GM19397 (cell line): ENCODE measurements at regions not wholly inside any gene's neighbourhood (a gene's known extent, or its start where the extent isn't known, plus 50 kb on each side); places are given as distances from the start of the nearest gene placed in this dataset.
"Not testable (repeated sequence)": the region's sequence is repeated elsewhere in the genome, so short reads cannot be mapped to it uniquely, and the experiment has no call there.

ENCODE experiments used
- ATAC-seq: cut with Tn5 transposase; IDR thresholded peaks from one replicate; pipeline ENCODE4 v1.9.1; 2021; ENCODE audit warnings: mild to moderate bottlenecking, moderate library complexity; ENCODE audit not compliant: unreplicated experiment

DNA sequence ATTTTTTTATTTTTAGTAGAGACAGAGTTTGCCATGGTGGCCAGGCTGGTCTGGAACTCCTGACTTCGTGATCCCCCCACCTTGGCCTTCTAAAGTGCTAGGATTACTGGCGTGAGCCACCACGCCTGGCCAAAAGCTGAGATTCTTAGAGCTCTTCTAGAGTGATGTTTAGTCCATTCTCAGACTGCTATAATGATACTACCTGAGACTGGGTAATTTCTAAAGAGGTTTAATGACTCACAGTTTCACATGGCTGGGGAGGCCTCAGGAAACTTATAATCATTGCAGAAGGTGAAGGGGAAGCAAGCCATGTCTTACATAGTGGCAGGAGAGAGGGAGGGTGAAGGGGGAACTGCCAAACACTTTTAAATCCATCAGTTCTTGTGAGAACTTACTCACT is 1804.9 kb upstream of the LRRTM1 start:
- no peak for ATAC-seq

DNA sequence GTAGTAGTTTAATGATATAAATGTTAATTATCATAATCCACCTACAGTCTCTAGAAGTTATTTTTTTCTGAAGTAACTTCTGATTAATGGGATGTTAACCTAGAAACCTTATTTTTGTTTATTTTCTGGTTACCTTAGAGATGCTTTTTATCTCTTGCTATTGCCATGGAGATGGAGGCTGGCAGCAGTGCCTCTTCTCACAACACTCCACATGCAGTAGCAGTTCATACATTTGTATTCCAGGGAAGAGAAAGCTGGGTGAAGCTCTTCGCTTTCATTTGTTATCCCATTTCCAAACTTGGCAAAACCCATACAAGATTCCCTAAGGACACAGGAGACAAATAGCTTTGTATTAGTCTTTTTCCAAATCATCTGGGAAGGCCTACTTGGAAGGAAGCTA is 1794.1 kb upstream of the LRRTM1 start:
- no peak for ATAC-seq

DNA sequence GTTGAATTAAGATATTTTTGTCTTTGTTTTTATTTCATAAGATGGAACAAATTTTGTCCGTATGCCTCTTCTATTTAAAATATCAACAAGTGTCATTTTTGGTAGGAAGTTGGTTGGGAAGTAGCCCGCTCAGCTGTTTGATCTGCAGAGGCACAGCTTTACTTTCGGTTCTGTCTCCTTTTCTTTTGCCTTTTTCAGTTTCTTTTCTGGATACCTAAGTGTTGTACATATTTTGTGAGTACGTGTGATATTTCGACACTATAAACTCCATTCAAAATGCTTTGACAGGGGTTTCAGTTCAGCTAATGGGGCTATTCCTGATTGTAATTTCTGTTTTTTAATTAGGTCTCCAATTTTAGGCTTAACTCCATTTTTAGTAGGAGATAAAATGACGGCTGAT is 1785.0 kb upstream of the LRRTM1 start:
- no peak for ATAC-seq

DNA sequence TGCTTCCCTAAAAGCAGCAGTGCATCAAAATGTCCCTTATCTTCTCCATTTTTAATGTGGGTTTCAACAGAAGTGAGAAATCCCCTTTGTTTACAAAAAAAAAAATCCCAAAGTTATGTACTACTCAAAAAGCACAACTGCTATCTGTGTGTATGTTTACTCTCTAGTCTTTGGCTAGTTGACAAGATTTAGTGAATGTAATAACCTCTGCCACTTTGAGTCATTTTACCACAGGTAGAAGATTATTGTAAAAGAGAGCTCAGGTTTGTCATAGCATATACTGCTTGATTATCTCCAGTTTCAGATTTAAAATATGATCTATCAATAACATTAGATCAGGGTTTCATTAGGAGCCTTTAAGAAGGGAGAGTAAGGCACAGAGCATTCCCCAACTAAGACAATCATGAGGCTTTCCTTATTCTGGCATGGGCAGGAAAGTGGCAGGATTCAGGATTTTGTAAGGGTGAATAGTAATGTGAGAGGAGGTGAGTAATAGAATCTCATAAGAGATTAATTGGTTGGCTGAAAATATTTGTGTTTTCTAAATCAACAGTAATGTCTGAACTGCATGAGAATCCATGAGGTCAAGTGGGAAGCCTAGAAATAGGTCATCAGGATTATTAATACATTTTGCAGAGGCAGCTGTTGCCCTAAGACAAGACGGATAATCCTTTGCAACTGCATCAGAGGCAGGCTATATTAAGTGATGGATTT is 1780.3 kb upstream of the LRRTM1 start:
- no peak for ATAC-seq

DNA sequence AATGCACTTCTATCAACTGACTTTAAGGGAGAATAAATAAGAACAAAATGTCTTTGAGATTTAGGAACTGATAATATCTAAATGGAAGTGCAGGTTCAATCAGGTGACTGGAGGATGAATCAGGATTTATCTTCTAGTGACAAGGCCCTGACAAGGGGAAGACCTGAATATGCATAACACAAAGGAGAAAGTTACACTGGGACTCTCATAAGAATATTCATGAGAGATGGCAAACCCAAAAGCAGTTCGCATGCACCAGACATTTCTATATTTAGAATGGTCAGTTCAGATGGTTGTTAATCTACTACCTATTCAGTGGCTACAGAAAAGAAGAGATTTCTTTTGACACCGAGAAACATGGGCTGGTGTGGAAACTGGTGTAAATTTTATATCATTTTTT is 1771.3 kb upstream of the LRRTM1 start:
- ATAC-seq: no peak

DNA sequence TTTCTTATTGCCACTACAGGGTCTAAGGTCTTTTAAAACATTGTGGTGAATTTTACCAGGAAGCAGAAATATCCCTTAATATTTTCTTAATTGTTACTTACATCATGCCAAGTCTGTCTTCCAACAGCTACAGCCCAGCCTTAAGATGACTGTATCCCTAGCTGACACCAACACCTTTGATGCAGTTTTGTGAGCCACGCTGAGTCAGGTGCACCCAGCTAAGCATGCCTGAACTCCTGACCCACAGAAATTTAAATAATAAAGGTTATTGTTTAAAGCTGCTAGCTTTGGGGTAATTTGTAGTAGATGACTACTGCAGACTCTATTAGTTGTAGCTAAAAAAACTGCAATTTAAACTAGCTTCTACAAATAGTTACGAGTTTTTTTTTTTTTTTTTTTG is 1757.9 kb upstream of the LRRTM1 start:
- no peak for ATAC-seq

DNA sequence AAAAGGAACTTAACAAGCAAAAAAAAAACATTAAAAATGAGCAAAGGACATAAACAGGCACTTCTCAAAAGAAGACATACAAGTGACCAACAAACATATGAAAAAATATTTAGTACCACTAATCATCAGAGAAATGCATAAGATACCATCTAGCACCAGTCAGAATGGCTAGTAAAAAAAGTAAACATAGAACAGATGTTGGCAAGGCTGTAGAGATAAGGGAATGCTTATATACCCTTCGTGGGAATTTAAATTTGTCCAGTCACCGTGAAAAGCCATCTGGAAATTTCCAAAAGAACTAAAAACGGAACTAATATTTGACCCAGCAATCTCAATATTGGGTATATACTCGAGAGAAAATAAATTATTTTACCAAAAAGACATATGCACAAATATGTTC is 1751.3 kb upstream of the LRRTM1 start:
- ATAC-seq: no peak

DNA sequence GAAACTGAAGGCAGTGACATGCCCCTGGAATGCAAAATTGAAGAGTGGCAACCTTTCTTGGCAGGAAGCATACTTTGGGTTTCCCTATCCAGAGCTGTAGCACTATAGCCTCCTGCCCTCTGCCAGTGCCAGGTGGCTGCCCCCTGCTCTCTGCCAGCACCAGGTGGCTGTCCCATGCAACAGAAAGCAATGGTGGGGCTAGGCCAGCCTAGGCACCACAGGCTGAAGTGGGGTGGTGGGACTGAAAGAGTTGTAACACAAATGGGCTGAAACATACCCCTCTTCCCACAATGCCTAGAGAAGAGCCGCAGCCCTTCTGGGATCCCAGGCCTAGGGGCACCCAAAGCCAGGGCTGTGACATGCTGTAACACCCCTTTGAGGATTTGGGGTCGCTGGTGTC is 1739.3 kb upstream of the LRRTM1 start:
- no peak for ATAC-seq

DNA sequence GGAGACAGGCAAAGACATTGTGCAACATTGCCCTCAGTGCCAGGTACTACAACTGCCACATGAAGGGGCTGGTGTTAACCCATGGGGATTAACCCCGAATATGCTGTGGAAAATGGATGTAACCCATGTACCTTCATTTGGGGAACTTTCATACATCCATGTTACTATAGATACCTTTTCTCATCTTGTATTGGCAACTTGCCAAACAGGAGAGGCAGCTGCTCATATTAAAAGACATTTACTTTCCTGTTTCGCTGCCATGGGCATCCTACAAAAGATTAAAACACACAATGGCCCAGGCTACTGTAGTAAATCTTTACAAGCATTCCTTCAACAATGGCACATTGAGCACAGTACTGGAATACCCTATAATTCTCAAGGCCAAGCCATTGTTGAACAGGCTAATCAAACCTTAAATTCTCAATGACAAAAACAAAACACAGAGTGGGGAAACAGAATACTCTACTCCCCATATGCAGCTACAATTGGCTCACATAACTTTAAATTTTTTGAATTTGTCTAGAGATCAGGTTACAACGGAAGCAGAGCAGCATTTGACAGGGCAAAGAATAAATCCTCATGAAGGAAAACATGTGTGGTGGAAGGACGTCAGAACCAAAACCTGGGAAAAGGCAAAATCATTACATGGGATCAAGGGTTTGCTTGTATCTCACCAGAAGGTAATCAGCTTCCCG is 1723.5 kb upstream of the LRRTM1 start:
- no peak for ATAC-seq

DNA sequence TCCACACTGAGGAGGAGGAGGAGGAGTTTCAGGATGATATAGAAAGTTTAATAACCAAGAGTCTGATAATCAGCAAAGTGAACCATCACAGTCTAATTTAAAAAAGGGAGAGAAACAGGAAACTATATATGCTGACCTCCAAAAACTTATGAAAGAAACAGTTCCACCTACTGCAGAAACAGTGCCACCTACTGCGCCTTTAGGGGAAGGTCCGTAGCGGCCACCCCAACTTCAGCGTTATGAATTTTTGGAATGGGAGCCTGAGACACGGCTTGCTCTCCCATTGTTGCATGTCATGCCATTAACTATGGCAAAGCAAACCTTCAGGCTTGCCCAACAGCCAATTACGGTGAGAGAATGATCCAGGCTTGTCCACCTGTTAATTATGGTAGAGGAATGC is 1719.2 kb upstream of the LRRTM1 start:
- ATAC-seq: no peak

DNA sequence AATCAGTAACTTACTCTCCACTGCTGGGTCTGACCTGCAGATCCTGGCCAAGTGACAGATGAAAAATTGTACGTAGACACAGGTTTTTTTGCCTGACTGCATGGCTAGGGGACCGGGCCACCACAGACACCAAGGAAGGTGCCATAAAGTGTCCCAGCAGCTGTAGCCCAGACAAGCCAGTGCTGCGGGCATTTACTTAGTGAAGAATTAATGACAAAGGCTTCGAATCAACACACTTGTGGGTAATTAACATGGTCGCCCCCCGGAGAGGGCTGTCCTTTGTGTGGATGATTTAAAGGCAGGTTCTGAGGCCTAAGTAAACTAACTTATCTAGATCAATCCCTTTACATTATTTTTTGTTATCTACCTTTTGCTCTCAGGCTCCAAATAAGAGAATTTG is 1709.1 kb upstream of the LRRTM1 start:
- ATAC-seq: no peak

DNA sequence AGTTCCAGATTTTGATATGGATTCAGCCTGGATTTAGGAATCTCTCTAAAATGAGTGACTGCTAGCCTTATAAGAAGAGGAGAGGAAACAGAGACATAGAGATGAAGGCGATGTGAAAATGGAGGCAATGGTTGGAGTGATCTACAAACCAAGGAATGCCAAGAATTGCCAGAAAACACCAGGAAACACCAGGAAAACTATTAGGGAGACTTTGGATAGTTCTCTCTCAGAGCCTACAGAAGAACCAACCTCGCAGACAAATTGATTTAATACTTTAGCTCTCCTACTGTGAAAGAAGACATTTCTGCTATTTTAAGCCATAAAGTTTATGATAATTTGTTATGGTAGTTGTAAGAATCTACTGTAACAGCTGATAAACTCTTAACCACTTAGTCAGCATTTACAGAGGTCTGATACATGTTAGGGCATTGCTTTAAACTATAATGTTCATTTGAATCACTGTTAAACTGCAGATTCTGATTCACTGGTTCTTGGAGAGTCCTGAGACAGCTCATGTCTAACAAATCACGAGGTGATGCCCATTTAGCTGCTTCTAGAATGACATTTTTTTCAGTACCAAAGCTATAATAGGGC is 1702.6 kb upstream of the LRRTM1 start:
- ATAC-seq: no peak

DNA sequence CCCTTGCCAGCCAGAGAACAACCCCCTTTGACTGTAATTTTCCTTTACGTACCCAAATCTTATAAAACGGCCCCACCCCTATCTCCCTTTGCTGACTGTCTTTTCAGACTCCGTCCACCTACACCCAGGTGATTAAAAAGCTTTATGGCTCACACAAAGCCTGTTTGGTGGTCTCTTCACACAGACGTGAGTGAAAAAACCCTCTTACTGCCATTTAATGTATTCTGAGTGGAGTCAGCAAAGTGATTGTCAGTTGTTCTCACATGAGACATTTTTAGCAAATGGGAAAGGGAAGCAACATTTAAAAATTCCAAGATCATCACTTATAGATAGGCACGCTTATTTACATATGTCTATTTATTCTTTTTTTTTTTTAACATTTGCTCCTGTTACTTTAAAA is 1701.3 kb upstream of the LRRTM1 start:
- ATAC-seq: not testable (repeated sequence)

DNA sequence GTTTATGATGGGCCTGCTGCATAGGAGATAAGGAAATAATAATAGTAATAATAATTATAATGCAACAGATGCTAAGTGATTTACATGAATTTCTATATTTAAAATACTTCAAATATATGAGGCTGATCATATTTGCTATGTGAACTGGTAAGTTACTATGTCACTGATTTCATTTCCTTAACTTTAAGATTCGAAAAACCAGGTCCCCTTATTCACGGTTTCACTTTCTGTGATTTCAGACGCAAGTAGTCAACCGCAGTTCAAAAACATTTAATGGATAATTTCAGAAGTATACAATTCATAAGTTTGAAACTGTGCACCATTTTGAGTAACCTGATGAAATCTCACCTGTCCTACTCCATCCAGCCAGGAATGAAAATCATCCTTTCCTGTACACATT is 1697.1 kb upstream of the LRRTM1 start:
- no peak for ATAC-seq

DNA sequence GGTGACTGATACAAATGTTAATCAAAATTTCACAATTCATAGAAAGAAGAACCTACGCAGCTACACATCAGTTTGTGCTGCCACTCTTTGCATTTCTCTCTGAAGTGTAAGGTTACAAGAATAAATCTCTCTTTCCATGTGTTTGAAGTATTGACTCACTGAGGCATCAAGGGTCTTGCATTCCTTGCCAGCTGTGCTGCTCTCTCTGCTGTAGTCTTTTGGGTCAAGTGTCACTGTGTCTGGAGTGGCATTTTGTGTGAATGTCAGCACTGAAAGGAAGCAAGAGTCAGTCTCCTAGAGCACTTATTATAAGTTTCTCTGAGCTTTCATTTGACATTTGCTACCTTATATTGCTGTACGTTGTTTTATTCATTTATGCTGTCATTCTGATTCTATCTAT is 1696.1 kb upstream of the LRRTM1 start:
- no peak for ATAC-seq

DNA sequence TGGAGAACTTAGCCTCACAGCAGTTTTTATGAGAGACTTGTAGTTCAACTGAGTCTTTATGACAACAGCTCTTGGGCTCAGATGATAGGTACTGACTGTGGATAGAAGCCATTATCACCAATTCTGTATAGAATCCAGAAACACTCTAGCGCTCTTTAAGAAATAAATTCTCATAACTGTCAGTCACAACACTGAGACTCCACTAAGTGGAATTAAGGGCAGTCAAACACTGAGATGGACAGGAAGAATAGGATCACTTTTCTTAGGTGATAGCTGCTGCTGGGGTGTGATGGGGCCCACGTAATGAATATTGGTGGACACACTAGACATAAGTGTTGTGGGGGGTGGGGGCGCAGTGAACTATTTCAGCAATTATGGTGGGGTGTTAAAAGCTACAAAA is 1691.8 kb upstream of the LRRTM1 start:
- no peak for ATAC-seq

DNA sequence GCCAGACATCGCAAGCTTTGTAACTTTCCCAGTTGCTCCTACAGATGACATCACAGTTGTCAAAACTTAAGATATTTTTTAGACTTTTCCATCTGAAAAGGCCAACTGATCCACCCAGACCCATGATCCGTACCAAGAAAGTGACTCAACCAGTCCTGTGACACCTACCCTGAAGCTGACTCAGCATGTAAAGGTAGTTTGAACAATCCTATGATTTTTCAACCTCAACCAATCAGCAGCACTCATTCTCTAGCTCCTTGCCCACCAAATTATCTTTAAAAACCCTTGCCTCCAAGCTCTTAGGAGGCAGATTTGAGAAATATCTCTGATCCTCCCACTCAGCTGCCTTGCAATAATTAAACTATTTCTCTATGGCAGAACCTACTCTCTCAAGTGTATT is 1686.7 kb upstream of the LRRTM1 start:
- ATAC-seq: no peak

DNA sequence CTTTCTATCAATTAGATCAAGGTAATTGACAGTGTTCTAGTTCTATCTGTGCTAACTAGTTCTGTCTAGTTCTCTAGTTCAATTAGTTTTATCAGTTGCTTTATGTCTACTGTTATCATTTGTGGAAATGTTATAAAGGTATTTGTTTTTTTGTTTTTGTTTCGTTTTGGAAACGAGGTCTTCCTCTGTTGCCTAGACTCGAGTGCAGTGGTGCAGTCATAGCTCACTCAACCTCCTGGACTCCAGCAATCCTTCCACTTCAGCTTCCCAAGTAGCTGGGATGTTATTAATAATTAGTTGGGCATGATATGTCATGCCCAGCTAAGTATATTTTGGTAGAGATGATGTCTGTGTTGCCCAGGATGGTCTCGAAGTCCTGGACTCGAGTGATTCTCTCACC is 1682.8 kb upstream of the LRRTM1 start:
- ATAC-seq: no peak

DNA sequence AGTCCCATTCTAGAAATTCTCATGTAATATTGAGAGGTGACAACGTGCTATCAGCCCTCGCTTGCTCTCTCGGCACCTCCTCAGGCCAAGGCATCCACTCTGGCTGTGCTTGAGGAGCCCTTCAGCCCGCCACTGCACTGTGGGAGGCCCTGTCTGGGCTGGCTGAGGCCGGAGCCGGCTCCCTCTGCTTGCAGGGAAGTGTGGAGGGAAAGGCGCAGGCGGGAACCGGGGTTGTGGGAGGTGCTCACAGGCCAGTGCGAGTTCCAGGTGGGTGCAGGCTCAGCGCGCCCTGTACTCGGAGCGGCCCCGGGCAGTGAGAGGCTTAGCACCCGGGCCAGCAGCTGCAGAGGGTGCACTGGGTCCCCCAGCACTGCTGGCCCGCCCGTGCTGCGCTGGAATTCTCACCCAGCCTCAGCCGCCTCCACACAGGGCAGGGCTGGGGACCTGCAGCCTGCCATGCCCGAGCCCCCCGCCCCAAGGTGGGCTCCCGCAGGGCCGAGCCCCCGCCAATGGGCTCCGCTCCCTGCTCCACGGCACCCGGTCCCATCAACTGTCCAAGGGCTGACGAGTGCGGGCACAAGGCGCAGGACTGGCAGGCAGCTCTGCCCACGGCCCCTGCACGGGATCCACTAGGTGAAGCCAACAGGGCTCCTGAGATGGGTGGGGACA is 1680.6 kb upstream of the LRRTM1 start:
- no peak for ATAC-seq

DNA sequence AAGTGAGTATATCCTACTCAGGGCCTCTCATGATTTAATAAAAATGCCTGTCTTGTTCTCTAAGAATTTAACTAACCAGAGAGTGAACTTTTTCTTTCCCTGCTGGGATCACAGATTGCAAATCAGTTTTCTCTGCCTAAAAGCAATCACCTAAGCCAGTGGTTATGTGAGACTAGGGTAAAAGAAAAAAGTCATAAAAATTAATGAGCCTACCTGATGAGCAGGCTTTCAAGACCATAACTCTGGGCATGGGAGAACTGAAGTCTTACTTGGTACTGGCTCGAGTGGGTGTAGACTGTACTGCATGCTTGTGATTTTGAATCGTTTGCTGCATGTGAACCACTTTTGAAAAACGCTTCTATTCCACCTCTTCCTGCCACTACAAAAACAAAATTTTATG is 1677.0 kb upstream of the LRRTM1 start:
- ATAC-seq: no peak

DNA sequence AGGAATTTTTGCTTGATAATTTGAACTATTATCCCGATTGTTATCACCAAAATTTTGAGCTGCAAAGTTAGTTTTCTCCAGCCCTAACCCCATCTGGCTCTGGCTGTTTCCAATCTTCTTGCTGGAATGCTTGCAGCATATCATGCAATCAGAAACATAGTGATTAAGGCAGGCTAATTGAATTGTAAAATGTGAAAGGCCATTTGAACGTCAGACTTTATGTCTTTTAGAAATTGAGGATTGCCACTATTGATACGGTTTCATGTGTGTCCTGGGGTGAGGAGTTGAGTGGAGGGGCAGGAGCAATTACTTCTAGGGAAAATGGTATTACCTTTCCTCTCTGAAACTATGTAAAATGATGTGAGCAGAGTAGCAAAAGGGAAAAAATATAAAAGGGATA is 1674.5 kb upstream of the LRRTM1 start:
- no peak for ATAC-seq

DNA sequence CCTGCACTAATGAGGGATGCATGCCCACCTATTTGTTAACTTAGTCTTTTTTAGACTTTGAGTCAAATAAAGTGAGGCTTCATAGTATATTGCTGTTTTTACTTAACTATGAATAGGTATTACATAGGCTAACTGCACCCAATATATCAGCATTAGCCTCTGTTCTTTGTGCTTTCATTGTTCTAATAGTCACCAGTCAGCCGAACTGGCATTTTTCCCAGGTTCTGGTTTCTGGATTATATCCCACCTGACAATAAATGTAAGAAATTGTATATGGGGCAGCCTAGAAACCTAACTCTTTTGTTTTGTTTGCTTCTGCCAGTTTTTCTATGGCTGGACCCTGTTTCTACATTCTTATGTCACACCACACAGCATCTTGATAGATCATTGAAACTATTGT is 1672.4 kb upstream of the LRRTM1 start:
- ATAC-seq: no peak
